ENCODE measurements at regions not wholly inside any gene's neighbourhood (a gene's known extent, or its start where the extent isn't known, plus 50 kb on each side); places are given as distances from the start of the nearest gene placed in this dataset.

DNA sequence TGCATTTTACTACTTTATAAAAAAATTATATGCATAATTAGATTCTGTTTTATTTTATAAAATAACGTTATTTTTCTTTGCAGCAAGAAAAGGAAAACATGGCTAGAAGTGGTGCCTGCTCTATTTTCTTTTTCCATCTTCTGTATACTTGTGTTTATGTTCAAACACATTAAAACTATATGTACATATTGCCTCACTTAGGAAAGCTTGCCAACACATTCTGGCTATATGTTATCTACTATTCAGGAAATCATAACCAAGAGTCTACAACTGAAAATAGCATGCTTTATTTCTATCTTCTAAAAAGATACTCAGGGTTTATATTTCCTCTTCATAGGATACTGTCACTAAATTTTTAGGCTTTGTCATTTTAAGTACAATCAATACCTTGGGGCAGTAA, 90.2 kb upstream of the KCNMB2 start:
- Histone ChIP-seq H3K27me3 (ENCODE audit: insufficient read depth, low read depth, low read length) (no peaks in the 10 kb centered on the region), H3K9me2 (ENCODE audit: insufficient read depth, low read length) (no peaks in the 10 kb centered on the region), H3K4me2 (ENCODE audit: low read length) (no peak overlapping the region), H3K79me2 (replicated peaks; ENCODE audit: insufficient read depth, low read length) (no peaks in the 10 kb centered on the region), H3K4me3 (ENCODE audit: low read length) (no peak overlapping the region), H3K9me3 (ENCODE audit: low read length) (no peaks in the 10 kb centered on the region), H3K36me3 (ENCODE audit: insufficient read depth, low read length) (no peaks in the 10 kb centered on the region), H2AFZ (ENCODE audit: low read depth, low read length) (no peak overlapping the region), H4K20me1 (ENCODE audit: insufficient read depth) (no peaks in the 10 kb centered on the region), H3K9ac (ENCODE audit: low read length) (no peak overlapping the region), H3K27ac (ENCODE audit: low read length) (no peak overlapping the region), H3F3A (ENCODE audit: insufficient read depth, low read length, poor library complexity, severe bottlenecking) (no peaks in the 10 kb centered on the region)
- no peak for TF ChIP-seq TAF1 (IDR thresholded peaks at IDR 0.05; ENCODE audit: low read depth)
- no peak for TF ChIP-seq SMC3 (conservative IDR thresholded peaks at IDR 0.05; ENCODE audit: poor library complexity)
- no peak for TF ChIP-seq RAD21 (conservative IDR thresholded peaks at IDR 0.05)
- TF ChIP-seq POLR2AphosphoS5 (IDR thresholded peaks at IDR 0.05): no peak
- TF ChIP-seq, protein P1, sequence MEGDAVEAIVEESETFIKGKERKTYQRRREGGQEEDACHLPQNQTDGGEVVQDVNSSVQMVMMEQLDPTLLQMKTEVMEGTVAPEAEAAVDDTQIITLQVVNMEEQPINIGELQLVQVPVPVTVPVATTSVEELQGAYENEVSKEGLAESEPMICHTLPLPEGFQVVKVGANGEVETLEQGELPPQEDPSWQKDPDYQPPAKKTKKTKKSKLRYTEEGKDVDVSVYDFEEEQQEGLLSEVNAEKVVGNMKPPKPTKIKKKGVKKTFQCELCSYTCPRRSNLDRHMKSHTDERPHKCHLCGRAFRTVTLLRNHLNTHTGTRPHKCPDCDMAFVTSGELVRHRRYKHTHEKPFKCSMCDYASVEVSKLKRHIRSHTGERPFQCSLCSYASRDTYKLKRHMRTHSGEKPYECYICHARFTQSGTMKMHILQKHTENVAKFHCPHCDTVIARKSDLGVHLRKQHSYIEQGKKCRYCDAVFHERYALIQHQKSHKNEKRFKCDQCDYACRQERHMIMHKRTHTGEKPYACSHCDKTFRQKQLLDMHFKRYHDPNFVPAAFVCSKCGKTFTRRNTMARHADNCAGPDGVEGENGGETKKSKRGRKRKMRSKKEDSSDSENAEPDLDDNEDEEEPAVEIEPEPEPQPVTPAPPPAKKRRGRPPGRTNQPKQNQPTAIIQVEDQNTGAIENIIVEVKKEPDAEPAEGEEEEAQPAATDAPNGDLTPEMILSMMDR (IDR thresholded peaks at IDR 0.05; ENCODE audit: poor library complexity, severe bottlenecking): no peak
- TF ChIP-seq EP300 (conservative IDR thresholded peaks at IDR 0.05; ENCODE audit: poor library complexity, severe bottlenecking): no peak
- TF ChIP-seq, protein P2, sequence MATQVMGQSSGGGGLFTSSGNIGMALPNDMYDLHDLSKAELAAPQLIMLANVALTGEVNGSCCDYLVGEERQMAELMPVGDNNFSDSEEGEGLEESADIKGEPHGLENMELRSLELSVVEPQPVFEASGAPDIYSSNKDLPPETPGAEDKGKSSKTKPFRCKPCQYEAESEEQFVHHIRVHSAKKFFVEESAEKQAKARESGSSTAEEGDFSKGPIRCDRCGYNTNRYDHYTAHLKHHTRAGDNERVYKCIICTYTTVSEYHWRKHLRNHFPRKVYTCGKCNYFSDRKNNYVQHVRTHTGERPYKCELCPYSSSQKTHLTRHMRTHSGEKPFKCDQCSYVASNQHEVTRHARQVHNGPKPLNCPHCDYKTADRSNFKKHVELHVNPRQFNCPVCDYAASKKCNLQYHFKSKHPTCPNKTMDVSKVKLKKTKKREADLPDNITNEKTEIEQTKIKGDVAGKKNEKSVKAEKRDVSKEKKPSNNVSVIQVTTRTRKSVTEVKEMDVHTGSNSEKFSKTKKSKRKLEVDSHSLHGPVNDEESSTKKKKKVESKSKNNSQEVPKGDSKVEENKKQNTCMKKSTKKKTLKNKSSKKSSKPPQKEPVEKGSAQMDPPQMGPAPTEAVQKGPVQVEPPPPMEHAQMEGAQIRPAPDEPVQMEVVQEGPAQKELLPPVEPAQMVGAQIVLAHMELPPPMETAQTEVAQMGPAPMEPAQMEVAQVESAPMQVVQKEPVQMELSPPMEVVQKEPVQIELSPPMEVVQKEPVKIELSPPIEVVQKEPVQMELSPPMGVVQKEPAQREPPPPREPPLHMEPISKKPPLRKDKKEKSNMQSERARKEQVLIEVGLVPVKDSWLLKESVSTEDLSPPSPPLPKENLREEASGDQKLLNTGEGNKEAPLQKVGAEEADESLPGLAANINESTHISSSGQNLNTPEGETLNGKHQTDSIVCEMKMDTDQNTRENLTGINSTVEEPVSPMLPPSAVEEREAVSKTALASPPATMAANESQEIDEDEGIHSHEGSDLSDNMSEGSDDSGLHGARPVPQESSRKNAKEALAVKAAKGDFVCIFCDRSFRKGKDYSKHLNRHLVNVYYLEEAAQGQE (IDR thresholded peaks at IDR 0.05; ENCODE audit: borderline replicate concordance): no peak
- no peak for TF ChIP-seq MXI1 (conservative IDR thresholded peaks at IDR 0.05; ENCODE audit: poor library complexity, severe bottlenecking)
- no peak for TF ChIP-seq EZH2 (IDR thresholded peaks at IDR 0.05; ENCODE audit: borderline replicate concordance, insufficient read depth, low read length, poor library complexity, severe bottlenecking)

DNA sequence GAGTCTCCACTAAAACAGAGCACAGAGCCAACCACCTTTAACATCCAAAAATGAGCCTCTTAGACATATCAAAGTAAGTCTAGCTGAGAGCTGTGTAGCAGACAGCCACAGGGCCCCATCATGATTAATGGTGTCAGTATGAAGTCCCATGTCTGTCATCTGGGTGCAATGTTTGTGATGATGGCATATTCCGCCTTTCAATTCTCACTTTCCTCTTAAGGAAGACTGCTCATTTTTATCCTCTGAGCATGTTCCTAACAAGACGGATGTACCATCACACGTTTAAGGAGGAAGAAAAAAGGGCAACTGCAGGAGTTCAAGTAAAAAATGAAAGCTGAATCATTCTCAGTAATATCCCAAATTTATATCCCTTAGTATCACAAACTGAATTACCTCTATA, 85.8 kb upstream of the KCNMB2 start:
- Histone ChIP-seq H3K4me3 (ENCODE audit: low read length) (no peak overlapping the region), H2AFZ (ENCODE audit: low read depth, low read length) (no peak overlapping the region), H3K9me3 (ENCODE audit: low read length) (no peaks in the 10 kb centered on the region), H4K20me1 (ENCODE audit: insufficient read depth) (no peaks in the 10 kb centered on the region), H3K36me3 (ENCODE audit: insufficient read depth, low read length) (no peaks in the 10 kb centered on the region), H3F3A (ENCODE audit: insufficient read depth, low read length, poor library complexity, severe bottlenecking) (no peaks in the 10 kb centered on the region), H3K27ac (ENCODE audit: low read length) (no peak overlapping the region), H3K9me2 (ENCODE audit: insufficient read depth, low read length) (no peaks in the 10 kb centered on the region), H3K9ac (ENCODE audit: low read length) (no peak overlapping the region), H3K79me2 (replicated peaks; ENCODE audit: insufficient read depth, low read length) (no peaks in the 10 kb centered on the region), H3K4me2 (ENCODE audit: low read length) (no peak overlapping the region), H3K27me3 (ENCODE audit: insufficient read depth, low read depth, low read length) (no peaks in the 10 kb centered on the region)
- TF ChIP-seq SMC3 (conservative IDR thresholded peaks at IDR 0.05; ENCODE audit: poor library complexity) (no peak), POLR2AphosphoS5 (IDR thresholded peaks at IDR 0.05) (no peak), TAF1 (IDR thresholded peaks at IDR 0.05; ENCODE audit: low read depth) (no peak), EZH2 (IDR thresholded peaks at IDR 0.05; ENCODE audit: borderline replicate concordance, insufficient read depth, low read length, poor library complexity, severe bottlenecking) (no peak), MXI1 (conservative IDR thresholded peaks at IDR 0.05; ENCODE audit: poor library complexity, severe bottlenecking) (no peak), RAD21 (conservative IDR thresholded peaks at IDR 0.05) (no peak), EP300 (conservative IDR thresholded peaks at IDR 0.05; ENCODE audit: poor library complexity, severe bottlenecking) (no peak)
- TF ChIP-seq, protein P1 (IDR thresholded peaks at IDR 0.05; ENCODE audit: poor library complexity, severe bottlenecking): no peak
- TF ChIP-seq, protein P2 (IDR thresholded peaks at IDR 0.05; ENCODE audit: borderline replicate concordance): no peak

Measured in neural cell (in vitro differentiated cells).